Kidney capillary endothelial cell (primary cell): ENCODE measurements at regions not wholly inside any gene's neighbourhood (a gene's known extent, or its start where the extent isn't known, plus 50 kb on each side); places are given as distances from the start of the nearest gene placed in this dataset.

Experiments
- DNase-seq: peaks from one replicate; pipeline ENCODE4 v3.0.0-alpha.2; 2018; ENCODE audit warnings: low spot score

GRCh38 chr1:104825401-104825800 lies 1075.7 kb downstream of the AMY1C start:
- no peak for DNase-seq

GRCh38 chr1:104830534-104830933 lies 1080.8 kb downstream of the AMY1C start:
- no peak for DNase-seq

- no peak for DNase-seq
These were observed 1102.5 kb downstream of the AMY1C start for GRCh38 chr1:104852151-104852550.

GRCh38 chr1:104853276-104853675 lies 1103.6 kb downstream of the AMY1C start:
- DNase-seq: no peak

- DNase-seq: no peak
These were observed 1104.8 kb downstream of the AMY1C start for GRCh38 chr1:104854529-104854928.

- no peak for DNase-seq
These were observed 1105.9 kb downstream of the AMY1C start for GRCh38 chr1:104855550-104855949.

- DNase-seq: no peak
These were observed 1106.4 kb downstream of the AMY1C start for GRCh38 chr1:104856091-104856490.

GRCh38 chr1:104856518-104856917 lies 1106.8 kb downstream of the AMY1C start:
- DNase-seq: no peak

- no peak for DNase-seq
These were observed 1119.1 kb downstream of the AMY1C start for GRCh38 chr1:104868794-104869193.

- no peak for DNase-seq
These were observed 1124.3 kb downstream of the AMY1C start for GRCh38 chr1:104874044-104874443.

GRCh38 chr1:104878203-104878909 lies 1128.7 kb downstream of the AMY1C start:
- DNase-seq: no peak

GRCh38 chr1:104884939-104885338 lies 1135.2 kb downstream of the AMY1C start:
- no peak for DNase-seq

- no peak for DNase-seq
These were observed 1155.6 kb downstream of the AMY1C start for GRCh38 chr1:104905322-104905721.

GRCh38 chr1:104906141-104906540 lies 1156.4 kb downstream of the AMY1C start:
- DNase-seq: no peak

- DNase-seq: no peak
These were observed 1169.5 kb downstream of the AMY1C start for GRCh38 chr1:104919188-104919587.

GRCh38 chr1:104921525-104921924 lies 1171.8 kb downstream of the AMY1C start:
- no peak for DNase-seq

GRCh38 chr1:104923075-104923474 lies 1173.4 kb downstream of the AMY1C start:
- DNase-seq: no peak

GRCh38 chr1:104929280-104929679 lies 1179.6 kb downstream of the AMY1C start:
- DNase-seq: no peak

GRCh38 chr1:104932030-104932915 lies 1182.6 kb downstream of the AMY1C start:
- DNase-seq: no peak

GRCh38 chr1:104932949-104933679 lies 1183.4 kb downstream of the AMY1C start:
- no peak for DNase-seq

GRCh38 chr1:104933846-104934245 lies 1184.1 kb downstream of the AMY1C start:
- no peak for DNase-seq

- DNase-seq: no peak
These were observed 1195.7 kb downstream of the AMY1C start for GRCh38 chr1:104945406-104945805.
